ENCODE measurements at regions not wholly inside any gene's neighbourhood (a gene's known extent, or its start where the extent isn't known, plus 50 kb on each side); places are given as distances from the start of the nearest gene placed in this dataset.
A peak's percentile ranks its signal among the peaks of the same experiment; 100 is the strongest.

DNA sequence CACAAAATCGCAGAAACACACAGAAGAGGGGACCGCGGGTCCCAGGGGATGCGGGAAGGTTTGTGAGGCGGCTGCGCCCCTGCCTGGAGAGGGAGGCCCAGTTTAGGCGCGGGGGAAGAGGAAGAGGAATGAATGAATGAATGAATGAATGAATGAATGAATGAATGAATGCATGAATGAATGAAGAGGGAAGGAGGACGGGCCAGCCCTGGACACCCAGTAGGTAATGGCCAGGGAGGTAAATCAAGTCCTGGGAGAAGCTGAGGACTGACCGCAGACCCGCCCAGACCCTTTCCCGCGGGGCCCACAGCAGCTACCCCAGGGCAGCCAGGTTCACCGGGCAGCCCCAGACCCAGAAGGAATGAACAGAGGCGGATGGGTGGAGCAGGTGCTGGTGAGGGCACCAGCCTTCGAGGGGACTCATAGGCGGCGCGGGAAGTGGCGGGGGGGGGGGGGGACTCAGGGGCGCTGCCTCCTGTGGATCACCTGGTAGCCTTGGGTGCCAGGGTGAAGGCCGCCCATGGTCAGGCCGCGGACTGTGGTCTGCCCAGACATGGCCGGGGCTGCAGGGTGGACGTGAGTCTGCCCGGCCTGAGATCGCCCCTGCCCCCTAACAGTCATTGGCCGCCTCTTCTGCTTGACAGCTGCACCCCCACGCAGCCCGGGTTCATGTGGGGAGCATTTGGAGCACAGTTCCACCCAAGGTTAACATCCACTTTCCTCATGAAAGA is 192.0 kb upstream of the PDE10A start:
- Histone ChIP-seq H3K4me3 (no peak overlapping the region), H3K27me3 (replicated peaks; ENCODE audit: insufficient read depth) (peaks cover 50% of the 10 kb centered on the region), H3K36me3 (ENCODE audit: low read depth) (no peaks in the 10 kb centered on the region), H3K9me3 (ENCODE audit: low read depth) (no peaks in the 10 kb centered on the region), H3K9ac (no peak overlapping the region), H3K79me2 (ENCODE audit: insufficient read depth) (no peaks in the 10 kb centered on the region), H3K4me1 (ENCODE audit: insufficient read depth) (no peaks in the 10 kb centered on the region), H2AFZ (no peak overlapping the region), H3K4me2 (ENCODE audit: unreplicated experiment) (no peak overlapping the region), H3F3A (ENCODE audit: insufficient read depth) (no peaks in the 10 kb centered on the region), H4K20me1 (ENCODE audit: insufficient read depth) (no peaks in the 10 kb centered on the region), H3K9me2 (ENCODE audit: insufficient read depth) (no peaks in the 10 kb centered on the region), H3K27ac (no peak overlapping the region)
- WGBS, 2 experiments (ENCODE audit: low coverage in 1 of 2, low lambda C conversion rate in 2 of 2, missing lambda C conversion rate in 2 of 2), result 65 to 70% methylated on average over 22 to 31 of the region's 31 CpGs
- DNase-seq, result no peak
- no peak for TF ChIP-seq EZH2phosphoT487 (IDR thresholded peaks at IDR 0.05; ENCODE audit: insufficient read depth, low read depth)
- no peak for TF ChIP-seq EZH2 (IDR thresholded peaks at IDR 0.05; ENCODE audit: insufficient read depth, poor library complexity, severe bottlenecking)
- in situ Hi-C loops (cut with MboI), result no loop called here

DNA sequence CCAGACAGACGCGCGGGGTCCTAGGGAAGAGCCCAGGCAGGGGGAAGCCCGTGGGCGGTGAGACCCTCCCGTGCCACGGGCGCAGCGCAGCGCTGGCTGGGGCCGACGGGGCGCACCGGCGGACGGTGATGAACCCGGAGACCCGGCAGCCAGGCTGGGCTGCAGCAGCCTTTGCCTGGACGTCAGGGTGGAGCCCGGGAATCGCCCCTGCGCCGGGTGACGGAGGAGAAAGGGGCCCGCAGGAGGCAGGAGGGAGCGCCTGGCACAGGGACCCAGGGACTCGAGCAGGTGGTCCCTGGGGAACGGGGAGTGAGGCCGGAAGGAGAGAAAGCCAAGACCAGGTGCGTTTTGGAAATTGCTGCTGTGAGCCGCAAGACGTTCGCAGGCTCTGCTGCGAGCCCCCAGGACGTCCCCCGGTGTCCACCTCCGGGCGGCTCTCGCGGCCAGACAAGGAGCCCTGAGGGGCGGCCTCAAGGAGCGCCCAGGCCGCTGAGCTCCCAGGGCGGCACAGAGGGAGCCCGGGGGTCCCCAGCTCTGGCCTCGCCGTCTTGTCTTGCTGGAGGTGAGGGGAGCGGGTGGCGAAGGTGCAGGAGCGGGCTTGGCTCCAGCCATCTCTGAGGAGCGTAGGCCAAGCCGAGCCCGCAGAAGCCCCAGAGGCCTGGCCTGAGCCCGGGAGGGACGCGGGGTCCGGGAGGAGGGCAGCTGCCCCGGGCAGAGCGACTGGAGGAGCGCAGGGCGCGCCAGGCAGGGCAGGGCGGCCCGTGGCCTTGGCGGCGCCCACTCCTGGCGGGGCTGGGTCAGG is 191.2 kb upstream of the PDE10A start:
- in situ Hi-C loops (cut with MboI), result no loop called here
- DNase-seq, result no peak
- Histone ChIP-seq H4K20me1 (ENCODE audit: insufficient read depth) (no peaks in the 10 kb centered on the region), H3K4me1 (ENCODE audit: insufficient read depth) (no peaks in the 10 kb centered on the region), H3K4me3 (no peak overlapping the region), H3K4me2 (ENCODE audit: unreplicated experiment) (no peak overlapping the region), H3K36me3 (ENCODE audit: low read depth) (no peaks in the 10 kb centered on the region), H3K27me3 (replicated peaks; ENCODE audit: insufficient read depth) (peaks cover 58% of the 10 kb centered on the region), H3K9me3 (ENCODE audit: low read depth) (no peaks in the 10 kb centered on the region), H3K9me2 (ENCODE audit: insufficient read depth) (no peaks in the 10 kb centered on the region), H3K27ac (no peak overlapping the region), H3K79me2 (ENCODE audit: insufficient read depth) (no peaks in the 10 kb centered on the region), H3K9ac (no peak overlapping the region), H2AFZ (no peak overlapping the region), H3F3A (ENCODE audit: insufficient read depth) (no peaks in the 10 kb centered on the region)
- TF ChIP-seq EZH2phosphoT487 (IDR thresholded peaks at IDR 0.05; ENCODE audit: insufficient read depth, low read depth) (no peak), EZH2 (IDR thresholded peaks at IDR 0.05; ENCODE audit: insufficient read depth, poor library complexity, severe bottlenecking) (no peak)
- WGBS, 2 experiments (ENCODE audit: low coverage in 1 of 2, low lambda C conversion rate in 2 of 2, missing lambda C conversion rate in 2 of 2), result 9 to 16% methylated on average over 52 to 58 of the region's 67 CpGs

DNA sequence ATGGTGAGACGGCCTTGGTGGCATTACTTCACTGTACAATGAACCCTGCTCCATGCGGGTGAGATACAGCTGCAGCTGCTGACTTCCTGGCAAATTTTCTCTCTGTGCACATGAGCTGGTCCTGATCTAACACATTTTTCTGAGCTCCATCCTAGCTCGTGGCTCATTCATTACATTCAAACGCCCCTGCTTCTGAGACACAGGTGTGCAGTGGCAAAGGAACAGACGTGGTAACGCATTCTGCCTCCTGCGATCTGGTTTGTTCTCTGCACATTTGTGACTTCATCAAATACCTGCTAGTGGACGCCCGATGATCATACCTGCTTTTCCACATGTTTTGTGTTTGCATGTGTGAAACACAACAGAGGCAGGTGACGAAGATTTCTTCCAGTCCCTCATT is 189.6 kb upstream of the PDE10A start:
- DNase-seq, result no peak
- Histone ChIP-seq H3K79me2 (ENCODE audit: insufficient read depth) (no peaks in the 10 kb centered on the region), H3K4me2 (ENCODE audit: unreplicated experiment) (no peak overlapping the region), H3K27me3 (replicated peaks; ENCODE audit: insufficient read depth) (peaks cover 61% of the 10 kb centered on the region), H3K4me3 (no peak overlapping the region), H3K9me2 (ENCODE audit: insufficient read depth) (no peaks in the 10 kb centered on the region), H3K27ac (no peak overlapping the region), H3K36me3 (ENCODE audit: low read depth) (no peaks in the 10 kb centered on the region), H3K4me1 (ENCODE audit: insufficient read depth) (no peaks in the 10 kb centered on the region), H3K9me3 (ENCODE audit: low read depth) (no peaks in the 10 kb centered on the region), H3F3A (ENCODE audit: insufficient read depth) (no peaks in the 10 kb centered on the region), H3K9ac (no peak overlapping the region), H2AFZ (no peak overlapping the region), H4K20me1 (ENCODE audit: insufficient read depth) (no peaks in the 10 kb centered on the region)
- 47 to 51% methylated on average over 10 of the region's 10 CpGs for WGBS, 2 experiments (ENCODE audit: low coverage in 1 of 2, low lambda C conversion rate in 2 of 2, missing lambda C conversion rate in 2 of 2)
- TF ChIP-seq EZH2 (IDR thresholded peaks at IDR 0.05; ENCODE audit: insufficient read depth, poor library complexity, severe bottlenecking) (no peak), EZH2phosphoT487 (IDR thresholded peaks at IDR 0.05; ENCODE audit: insufficient read depth, low read depth) (no peak)
- in situ Hi-C loops (cut with MboI), result no loop called here

DNA sequence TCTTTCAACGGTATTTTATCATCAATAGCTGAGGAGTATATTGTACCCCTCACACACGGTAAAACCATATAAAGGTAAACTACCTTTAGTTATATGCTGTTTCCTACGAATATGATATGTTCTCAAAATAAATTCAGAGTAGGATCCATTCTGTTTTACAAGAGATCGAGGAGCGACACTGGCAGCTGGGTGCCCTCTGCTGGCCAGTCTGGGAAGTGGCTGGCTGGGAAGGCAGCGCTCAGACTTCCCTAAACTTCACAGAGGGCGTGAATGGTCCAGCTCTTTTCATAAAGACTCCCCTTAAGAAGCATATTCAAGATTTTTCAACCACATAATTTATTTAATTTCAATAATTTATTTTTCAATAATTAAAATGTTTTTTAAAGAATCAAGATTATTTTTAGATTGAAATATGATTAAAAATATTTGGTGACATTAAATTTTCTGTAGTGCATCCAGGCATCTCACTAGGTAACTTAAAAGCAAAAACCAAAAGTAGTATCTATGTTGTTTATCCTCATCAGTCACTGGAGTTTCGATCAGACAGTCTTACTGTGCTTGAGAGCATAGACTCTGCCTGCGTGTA is 187.5 kb upstream of the PDE10A start:
- Histone ChIP-seq H3K9me2 (ENCODE audit: insufficient read depth) (no peaks in the 10 kb centered on the region), H3K9me3 (ENCODE audit: low read depth) (no peaks in the 10 kb centered on the region), H3K36me3 (ENCODE audit: low read depth) (no peaks in the 10 kb centered on the region), H3F3A (ENCODE audit: insufficient read depth) (no peaks in the 10 kb centered on the region), H3K79me2 (ENCODE audit: insufficient read depth) (no peaks in the 10 kb centered on the region), H3K4me2 (ENCODE audit: unreplicated experiment) (peak overlapping the region; percentile 59), H3K9ac (no peak overlapping the region), H2AFZ (peak overlapping the region; percentile 60), H3K27ac (no peak overlapping the region), H4K20me1 (ENCODE audit: insufficient read depth) (no peaks in the 10 kb centered on the region), H3K4me3 (peak overlapping the region; percentile 57), H3K27me3 (replicated peaks; ENCODE audit: insufficient read depth) (peaks cover 66% of the 10 kb centered on the region), H3K4me1 (ENCODE audit: insufficient read depth) (no peaks in the 10 kb centered on the region)
- TF ChIP-seq EZH2phosphoT487 (IDR thresholded peaks at IDR 0.05; ENCODE audit: insufficient read depth, low read depth) (no peak), EZH2 (IDR thresholded peaks at IDR 0.05; ENCODE audit: insufficient read depth, poor library complexity, severe bottlenecking) (no peak)
- in situ Hi-C loops (cut with MboI), result no loop called here
- DNase-seq, result peak; percentile 68
- WGBS, 2 experiments (ENCODE audit: low coverage in 1 of 2, low lambda C conversion rate in 2 of 2, missing lambda C conversion rate in 2 of 2), result 7 to 10% methylated on average over 9 of the region's 9 CpGs
